ENCODE measurements at regions not wholly inside any gene's neighbourhood (a gene's known extent, or its start where the extent isn't known, plus 50 kb on each side); places are given as distances from the start of the nearest gene placed in this dataset.

DNA sequence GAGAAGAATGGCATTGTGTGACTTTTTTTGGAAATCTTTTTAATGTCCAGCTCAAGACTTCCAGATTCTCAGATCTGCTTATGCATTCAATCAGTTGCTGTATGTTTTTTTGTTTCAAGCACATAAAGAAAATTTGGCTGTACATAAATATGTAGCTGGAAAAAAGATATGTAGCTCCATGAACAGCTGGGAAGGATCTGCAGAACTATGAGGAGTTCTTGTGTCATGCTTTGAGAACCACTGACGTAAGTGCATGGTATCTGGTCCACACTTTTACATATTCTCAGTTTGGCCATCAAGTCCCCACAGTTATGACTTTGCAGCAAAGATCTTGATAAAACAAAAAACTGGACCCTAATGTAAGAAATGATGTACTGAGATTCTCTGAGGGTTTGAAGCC, 165.9 kb downstream of the KIT start:
- TF ChIP-seq CTCF (IDR thresholded peaks at IDR 0.05) (no peak), REST (IDR thresholded peaks at IDR 0.05; ENCODE audit: insufficient read depth in 1 of 2, low read depth in 2 of 2, low read length in 1 of 2) (no peak), TCF7L2 (IDR thresholded peaks at IDR 0.05; ENCODE audit: low read depth, low read length) (no peak), POLR2AphosphoS5 (IDR thresholded peaks at IDR 0.05; ENCODE audit: low read depth, low read length) (no peak), SIN3A (IDR thresholded peaks at IDR 0.05; ENCODE audit: borderline replicate concordance, insufficient read depth, low read depth, low read length) (no peak)

Data from Panc1 (cell line).